A673 (cell line): ENCODE measurements at regions not wholly inside any gene's neighbourhood (a gene's known extent, or its start where the extent isn't known, plus 50 kb on each side); places are given as distances from the start of the nearest gene placed in this dataset.

Source experiments
- EZH2 ChIP-seq: fragments of 200-600 bp; sonication (generic); IDR thresholded peaks from 2 replicates; pipeline ENCODE4 v1.6.1; 2017; ENCODE audit warnings: borderline replicate concordance, low read depth, mild to moderate bottlenecking, mixed read lengths, antibody characterized with exemption, low read length; ENCODE audit not compliant: poor library complexity, severe bottlenecking
- TF ChIP-seq, protein P1 (sequence below): fragments of 300-800, 200-600 bp; sonication (generic); conservative IDR thresholded peaks from 2 replicates; pipeline ENCODE4 v1.5.1; 2017; ENCODE audit warnings: low read depth, mild to moderate bottlenecking, antibody characterized with exemption, low read length, moderate library complexity, mixed read lengths

- TF ChIP-seq, protein P1, sequence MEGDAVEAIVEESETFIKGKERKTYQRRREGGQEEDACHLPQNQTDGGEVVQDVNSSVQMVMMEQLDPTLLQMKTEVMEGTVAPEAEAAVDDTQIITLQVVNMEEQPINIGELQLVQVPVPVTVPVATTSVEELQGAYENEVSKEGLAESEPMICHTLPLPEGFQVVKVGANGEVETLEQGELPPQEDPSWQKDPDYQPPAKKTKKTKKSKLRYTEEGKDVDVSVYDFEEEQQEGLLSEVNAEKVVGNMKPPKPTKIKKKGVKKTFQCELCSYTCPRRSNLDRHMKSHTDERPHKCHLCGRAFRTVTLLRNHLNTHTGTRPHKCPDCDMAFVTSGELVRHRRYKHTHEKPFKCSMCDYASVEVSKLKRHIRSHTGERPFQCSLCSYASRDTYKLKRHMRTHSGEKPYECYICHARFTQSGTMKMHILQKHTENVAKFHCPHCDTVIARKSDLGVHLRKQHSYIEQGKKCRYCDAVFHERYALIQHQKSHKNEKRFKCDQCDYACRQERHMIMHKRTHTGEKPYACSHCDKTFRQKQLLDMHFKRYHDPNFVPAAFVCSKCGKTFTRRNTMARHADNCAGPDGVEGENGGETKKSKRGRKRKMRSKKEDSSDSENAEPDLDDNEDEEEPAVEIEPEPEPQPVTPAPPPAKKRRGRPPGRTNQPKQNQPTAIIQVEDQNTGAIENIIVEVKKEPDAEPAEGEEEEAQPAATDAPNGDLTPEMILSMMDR, result peak; percentile 20; the same call in 1 of the 2 replicates
- TF ChIP-seq EZH2, result no peak
Observed at GRCh38 chr2:20103530-20103929, 52.1 kb upstream of the LAPTM4A start.
